ENCODE measurements at regions not wholly inside any gene's neighbourhood (a gene's known extent, or its start where the extent isn't known, plus 50 kb on each side); places are given as distances from the start of the nearest gene placed in this dataset.

DNA sequence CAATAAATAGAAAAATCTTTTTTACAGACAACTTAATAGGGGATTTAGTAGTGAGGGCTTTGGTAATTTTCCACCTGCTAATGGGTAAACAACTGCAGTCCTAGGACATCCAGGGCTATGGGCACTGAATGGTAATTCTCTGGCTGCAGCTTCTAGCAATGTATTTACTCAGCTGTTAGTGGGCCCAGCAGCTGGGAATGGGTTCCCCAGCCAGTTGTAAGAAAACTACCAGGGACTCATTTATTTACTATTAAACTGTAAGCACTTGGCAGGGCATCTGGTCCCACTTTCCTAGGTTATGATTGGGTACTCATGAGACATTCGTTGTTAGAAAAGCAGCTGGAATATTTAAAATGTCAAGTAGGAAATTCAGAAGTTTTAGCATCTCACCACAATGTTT lies 363.8 kb upstream of the TRIB2 start:
- DNase-seq (ENCODE audit: low spot score): no peak

DNA sequence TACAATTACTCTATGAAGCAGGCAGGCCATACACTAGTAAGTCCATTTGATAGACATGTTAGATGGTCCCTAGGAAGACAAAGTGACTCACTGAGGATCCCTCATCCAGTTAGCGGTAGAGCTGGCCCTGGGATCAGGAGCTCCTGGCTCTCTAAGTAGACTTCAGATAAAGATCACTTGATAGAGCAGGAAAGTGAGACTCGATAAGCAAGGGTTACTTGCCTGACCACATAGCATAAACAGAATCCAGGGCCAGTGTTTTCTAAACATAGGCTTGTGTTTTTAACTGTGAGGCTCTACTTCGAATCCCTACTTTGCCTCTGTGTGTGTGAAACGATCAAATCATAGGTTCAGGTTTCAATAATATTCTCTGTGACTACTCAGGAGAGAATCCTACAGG lies 355.2 kb upstream of the TRIB2 start:
- no peak for DNase-seq (ENCODE audit: low spot score)

DNA sequence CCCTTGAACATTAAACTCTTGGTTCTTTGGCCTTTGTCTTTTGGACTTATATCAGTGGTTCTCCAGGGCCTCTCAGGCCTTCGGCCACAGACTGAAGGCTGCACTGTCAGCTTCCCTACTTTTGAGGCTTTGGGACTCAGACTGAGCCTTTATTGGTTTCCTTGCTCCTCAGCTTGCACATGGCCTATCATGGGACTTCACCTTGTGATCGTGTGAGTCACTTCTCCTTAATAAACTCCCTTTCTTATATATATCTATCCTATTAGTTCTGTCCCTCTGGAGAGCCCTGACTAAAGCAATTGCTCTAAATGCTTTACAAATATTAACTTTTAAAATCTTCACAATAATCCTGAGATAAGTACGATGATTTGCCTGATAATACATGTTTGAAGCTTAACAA lies 353.6 kb upstream of the TRIB2 start:
- no peak for DNase-seq (ENCODE audit: low spot score)

DNA sequence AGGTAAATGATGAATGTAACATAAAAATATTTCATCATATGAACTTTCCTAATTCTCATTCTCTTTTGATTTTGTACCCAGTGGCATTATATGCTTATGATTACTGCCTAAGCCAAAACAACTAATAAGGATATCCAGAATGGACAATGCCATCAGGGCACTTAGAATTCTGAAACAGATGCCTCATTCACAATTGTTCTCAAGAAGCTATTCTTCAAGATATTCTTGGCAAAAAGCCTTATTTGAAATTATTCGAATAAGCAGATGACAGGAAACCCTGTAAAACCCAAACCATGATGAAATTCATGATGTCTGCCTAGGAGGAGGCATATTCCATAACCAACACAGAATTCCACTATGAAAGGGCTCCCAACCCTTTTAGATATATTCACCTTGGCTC lies 353.2 kb upstream of the TRIB2 start:
- DNase-seq (ENCODE audit: low spot score): no peak

DNA sequence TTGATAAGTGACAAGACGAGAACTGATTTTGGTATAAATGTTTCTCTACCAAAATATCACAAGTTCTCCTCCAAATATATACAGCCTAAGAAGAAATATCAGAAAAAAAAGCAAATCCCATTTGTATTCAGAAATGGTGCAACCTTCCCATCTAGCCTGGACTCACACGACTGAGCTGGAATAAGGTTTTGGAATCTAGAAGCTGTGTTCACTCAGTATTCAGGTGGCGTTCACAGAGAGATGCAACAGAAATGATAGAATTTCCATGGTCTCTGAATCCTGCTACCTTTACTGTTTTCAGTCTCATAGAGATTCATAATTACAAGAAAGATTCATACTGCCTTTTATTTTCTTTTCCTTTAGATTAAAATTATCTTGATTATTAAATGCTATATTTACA lies 347.2 kb upstream of the TRIB2 start:
- DNase-seq (ENCODE audit: low spot score): no peak

DNA sequence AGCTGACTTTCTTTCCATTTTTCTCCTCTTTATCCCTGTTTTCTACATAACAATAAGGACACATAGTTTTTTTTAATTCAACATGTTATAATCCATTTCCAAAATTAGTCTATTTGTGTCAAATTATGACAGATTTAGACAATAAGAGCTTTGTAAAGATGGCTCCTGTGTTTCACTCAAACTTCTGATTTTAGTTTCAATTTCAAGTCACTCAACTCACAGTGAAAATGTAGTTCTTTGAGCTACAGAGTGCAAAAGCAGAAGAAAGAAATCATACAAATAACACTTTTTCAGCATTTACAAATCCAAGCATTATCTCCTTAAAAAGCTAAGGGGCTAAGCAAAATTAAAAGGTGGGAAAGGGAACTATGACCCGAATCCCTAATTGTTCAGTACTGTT lies 340.7 kb upstream of the TRIB2 start:
- DNase-seq (ENCODE audit: low spot score): no peak

DNA sequence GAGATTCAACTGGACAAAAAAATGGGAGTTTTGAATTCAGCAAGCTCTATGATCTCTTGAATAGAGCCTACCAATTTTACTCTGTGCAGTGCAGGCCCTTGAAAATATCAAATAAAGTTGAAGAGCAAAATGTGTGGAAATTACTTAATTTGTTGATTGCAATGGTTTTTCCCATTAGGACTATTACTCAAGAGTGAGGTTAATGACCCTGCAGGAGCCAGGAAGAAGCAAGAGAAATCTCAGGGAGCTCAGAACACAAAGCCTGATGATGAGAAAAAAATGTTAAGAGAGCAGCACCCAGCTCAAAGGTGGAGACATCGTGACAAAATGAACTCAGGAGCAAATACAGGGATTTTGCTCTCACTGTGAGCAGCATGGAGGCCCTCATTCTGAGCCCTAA lies 337.6 kb upstream of the TRIB2 start:
- no peak for DNase-seq (ENCODE audit: low spot score)

DNA sequence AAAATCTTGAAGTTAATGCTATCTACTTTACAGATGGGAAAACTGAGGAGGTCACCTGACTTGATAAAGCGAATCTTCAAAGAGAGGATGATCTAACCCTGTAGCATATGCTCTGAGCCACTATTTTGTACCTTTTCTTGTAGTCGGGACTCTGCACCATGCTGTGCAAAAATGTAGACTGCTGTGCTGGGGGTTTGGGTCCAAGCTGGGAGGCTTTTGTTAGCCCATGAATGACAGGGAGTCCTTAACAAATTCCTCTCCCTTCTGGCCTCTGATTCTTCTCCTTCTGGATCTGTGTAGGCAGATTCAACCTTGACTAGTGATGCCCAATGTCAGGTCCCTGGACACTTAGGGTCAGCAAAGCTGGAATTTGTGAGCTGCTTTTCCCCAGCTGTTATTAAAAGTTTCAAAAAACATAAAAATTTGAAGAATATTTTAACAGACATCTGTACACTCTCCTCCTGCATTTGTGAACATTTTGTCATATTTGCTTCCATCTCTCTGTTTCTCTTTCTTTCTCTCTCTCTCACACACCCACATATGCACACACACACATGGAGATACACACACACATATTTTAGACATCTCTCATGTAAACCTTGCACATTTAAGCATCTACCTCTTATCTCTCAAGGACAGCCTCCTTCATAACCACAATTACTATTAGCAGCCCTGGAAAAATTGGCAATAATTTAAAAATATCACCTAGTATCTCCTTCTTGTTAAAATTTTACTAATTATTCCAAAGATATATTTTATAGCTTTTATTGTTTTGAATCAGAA lies 335.0 kb upstream of the TRIB2 start:
- DNase-seq (ENCODE audit: low spot score): no peak

DNA sequence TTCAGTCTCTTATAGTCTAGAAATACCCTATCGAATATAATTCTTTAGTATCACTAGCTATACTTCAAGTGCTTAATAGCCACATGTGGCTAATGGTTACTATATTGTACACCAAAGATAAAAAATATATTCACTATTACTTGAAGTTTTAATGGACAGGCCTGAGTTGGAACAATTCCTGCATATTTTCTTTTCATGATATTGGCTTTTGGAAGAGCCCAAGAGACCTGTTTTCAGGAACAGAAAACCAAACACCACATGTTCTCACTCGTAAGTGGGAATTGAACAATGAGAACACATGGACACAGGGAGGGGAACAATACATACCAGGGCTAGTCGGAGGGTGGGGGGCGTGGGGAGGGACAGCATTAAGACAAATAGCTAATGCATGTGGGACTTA lies 334.4 kb upstream of the TRIB2 start:
- no peak for DNase-seq (ENCODE audit: low spot score)

DNA sequence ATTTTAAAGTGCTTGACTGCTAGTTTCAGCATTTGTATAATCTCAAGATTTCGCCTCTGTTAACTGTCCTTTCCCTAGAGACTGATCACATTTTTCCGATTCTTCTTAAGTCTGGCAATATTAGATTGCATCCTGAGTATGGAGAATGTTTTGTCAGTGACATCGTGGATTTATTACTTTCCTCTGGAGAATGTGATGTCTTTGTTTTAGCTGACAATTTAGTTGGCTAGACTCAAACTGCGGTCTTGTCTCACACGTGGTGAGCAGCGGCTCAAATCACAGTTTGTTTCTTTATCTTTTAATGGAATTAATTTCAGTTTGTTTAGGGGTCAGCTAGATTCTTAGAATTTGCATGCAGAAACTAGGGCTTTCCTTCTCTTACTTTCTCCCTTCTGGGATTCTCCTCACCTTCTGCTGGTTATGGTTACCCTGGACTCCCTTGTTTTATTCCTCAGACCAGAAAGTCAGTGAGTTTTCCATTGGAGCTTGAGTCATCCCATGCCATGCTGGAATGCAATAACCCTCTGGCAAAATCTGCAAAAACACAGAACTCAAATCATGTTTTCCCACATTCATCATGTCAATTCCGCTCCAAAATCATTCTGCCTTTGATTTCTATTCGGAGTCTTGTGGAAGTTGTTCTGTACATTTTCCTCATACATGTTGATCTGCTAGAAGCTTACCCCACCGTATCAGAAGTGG lies 327.2 kb upstream of the TRIB2 start:
- DNase-seq (ENCODE audit: low spot score): no peak

DNA sequence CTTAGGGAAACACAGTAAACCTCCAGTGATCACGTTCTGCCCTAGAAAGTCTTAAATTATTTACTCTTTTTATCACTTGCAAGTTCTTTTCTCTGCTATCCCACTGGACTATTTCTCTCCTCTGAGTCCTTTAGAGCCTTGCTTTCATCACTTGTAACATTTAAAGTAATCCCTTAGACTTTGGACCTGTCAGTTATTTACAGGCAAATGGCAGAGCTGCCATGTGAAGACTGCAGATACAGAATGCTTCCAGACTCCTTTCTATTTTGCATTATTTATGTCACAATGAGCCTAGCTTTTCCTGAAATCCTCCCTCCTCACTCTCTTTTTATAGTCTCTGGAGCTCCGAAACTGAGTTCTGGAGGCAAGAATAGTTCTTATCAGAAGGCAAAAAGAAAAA lies 325.6 kb upstream of the TRIB2 start:
- DNase-seq (ENCODE audit: low spot score): no peak

DNA sequence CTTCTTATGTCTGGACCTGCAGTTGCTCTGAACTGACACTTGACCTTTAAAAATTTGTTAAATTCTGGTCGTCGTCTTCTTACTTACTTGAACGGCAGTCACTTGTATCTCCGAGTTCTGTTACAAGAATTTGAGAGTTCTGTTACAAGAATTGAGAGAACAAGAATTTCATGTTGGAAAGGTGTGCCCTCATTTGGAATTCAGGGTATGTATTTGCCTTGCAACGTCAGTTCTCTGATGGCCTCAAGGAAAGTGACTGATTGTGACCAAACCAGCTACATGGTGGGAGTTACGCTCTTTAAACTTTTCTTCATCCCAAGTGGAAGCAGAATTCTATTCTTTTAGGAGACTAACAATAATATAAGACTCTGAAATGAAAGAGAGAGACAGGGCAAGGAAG lies 320.0 kb upstream of the TRIB2 start:
- no peak for DNase-seq (ENCODE audit: low spot score)

DNA sequence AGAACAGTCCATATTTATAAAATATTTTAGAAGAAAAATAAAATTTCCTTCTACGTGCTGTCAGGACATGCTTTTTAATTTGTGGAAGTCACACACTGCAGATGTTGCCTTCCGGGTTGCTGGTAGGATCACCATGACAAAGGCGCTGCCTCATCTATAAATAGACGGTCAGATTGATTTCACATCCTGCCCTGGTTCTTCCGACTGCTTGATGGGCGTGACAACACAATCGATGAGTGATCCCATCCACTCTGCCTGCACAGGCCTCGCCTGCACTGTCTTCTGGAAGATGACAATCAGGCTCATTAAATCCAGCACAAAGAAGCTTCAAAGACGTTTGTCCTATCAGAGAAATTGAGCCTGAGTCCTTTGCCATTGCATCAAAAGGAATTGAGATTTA lies 318.9 kb upstream of the TRIB2 start:
- DNase-seq (ENCODE audit: low spot score): no peak

DNA sequence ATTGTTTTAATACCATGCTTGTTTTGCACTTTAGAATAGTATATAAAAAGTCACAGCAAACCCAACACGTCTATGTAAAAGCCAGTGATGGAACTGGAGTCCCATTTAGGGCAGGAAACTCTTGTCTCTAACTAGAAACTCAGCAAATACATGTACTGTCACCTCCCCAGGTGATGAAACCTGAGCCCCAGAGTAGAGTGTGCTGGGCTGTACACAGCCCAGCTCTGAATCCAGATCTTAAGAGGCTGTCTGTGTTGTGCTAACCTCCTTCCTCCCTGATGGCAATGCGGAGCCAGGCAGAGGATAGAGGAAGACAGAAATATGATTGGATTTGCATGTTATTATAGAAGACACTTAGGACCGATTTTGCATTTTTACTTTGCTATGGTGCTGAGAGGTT lies 317.5 kb upstream of the TRIB2 start:
- no peak for DNase-seq (ENCODE audit: low spot score)

DNA sequence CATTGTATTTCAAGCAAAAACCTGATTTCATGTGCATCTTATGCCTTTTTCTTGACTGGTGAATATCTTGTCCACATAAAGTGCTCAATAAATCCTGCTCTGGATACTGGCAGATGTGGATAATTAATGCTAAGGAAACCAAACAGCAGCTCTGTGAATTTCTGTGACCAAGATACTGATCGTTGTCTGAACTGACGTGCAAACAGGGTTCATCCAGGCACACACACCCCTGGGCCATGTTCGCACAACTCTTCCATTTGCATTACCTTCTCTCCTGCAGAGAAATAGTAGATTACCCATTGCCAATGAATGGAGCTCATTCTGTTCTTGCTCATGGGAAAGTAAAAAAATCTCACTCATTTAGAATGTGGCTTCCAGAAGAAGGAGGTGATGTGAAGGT lies 316.2 kb upstream of the TRIB2 start:
- no peak for DNase-seq (ENCODE audit: low spot score)

DNA sequence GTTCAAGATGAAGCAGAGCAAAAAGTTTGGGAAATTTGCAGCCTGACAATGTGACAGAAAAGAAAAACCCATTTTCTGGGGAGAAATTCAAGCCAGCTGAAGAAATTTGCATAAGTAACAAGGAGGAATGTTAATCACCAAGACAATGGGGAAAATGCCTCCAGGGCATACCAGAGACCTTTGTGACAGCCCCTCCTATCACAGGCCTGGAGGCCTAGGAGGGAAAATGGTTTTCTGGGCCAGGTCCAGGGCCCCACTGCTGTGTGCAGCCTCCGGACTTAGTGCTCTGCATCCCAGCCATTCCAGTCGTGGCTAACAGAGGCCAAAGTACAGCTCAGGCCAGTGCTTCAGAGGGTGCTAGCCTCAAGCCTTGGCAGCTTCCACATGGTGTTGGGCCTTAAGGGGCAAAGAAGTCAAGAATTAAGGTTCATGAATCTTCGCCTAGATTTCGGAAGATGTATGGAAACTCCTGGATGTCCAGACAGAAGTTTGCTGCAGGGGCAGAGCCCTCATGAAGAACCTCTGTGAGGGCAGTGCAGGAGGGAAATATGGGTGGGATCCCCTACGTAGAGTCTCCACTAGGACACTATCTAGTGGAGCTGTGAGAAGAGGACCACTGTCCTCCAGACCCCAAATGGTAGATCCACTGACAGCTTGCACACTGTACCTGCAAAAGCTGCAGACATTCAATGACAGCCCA lies 314.1 kb upstream of the TRIB2 start:
- no peak for DNase-seq (ENCODE audit: low spot score)

DNA sequence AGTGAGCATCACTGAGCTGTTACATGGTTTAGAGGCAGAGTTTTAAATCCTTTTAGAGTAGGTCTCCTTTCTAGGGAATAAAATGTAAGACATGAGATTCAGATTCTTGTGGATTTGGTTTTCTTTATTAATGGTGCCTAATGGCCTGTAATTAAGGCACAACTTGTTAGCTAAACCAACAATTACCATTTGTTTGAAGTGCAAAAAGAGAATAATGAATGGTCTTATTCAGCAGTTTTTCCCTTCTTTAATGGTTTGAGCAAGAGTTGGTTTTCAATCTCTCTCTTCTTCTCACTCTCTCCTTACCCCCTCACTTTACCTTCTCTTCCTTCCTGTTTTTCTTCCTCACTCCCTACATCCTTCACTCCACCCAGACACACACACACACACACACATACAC lies 312.2 kb upstream of the TRIB2 start:
- no peak for DNase-seq (ENCODE audit: low spot score)

DNA sequence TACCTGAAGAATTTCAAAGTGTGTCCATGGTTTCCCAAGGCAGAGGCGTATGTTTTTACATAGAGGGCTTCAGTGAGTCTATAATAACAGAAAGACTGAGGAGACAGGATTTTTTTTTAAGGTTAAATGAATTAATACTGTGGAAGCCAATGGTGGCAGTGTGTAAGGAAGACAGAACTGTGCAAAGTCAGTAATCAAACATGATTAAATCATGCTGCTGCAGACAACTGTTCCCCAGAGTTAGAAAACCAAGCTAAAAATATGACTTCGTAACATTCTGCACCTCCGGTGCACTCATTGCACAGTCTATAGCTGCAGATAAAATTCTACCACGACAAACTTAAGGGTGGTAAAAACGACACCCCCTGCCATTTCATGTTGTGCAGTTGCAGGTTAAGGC lies 309.6 kb upstream of the TRIB2 start:
- DNase-seq (ENCODE audit: low spot score): no peak

DNA sequence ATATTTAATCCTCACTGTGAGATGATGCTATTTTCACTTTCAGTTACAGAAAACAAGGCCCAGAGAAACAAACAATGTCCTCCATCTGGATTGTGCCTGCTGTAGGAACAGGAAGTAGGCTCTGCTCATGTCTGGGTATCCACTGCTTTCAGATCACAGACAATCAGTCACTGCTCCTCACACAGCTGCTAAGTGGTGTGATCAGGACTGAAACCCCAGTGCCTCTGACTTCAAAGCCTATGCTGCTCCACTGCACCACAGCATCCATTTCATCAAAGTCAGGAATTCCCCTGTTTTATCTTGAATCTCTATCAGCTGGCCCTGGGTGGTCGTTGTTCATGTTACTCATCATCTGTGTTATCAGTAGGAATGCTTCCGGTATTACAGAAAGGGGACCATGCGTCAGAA lies 303.8 kb upstream of the TRIB2 start:
- DNase-seq (ENCODE audit: low spot score): no peak

DNA sequence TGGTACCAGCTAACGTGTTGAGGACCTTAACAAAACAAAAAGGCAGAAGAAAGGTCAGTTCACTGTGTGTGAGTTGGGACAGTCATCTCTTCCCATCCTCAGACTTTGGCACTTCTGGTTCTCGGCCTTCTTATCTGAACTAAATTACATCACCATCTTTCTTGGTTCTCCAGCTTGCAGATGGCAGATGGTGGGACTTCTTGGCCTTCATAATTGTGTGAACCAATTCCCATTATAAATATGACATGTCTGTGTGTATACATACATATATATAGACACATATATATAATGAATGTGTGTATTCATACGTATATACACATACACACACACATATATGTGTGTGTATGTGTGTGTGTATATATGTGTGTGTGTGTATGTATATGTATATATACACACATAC lies 301.2 kb upstream of the TRIB2 start:
- DNase-seq (ENCODE audit: low spot score): no peak

DNA sequence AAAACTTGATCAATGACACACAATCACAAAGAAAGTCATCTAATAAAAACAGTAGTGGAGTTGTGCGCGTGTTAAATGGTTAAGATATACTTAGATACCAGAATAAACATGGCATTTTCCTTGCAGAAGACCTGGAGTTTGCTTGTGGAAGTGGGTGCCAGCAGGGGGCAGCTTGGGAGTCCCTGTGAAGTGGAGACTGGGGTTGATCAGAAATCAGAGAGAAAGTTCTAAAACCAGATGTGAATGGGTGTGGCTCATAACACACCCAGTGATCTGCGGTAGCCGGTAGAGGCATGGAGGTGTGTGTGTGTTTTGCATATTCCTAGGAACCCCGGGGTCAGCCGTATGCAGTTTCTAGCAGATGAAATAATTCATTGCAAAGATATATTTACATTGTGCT lies 300.1 kb upstream of the TRIB2 start:
- peak; percentile 4 for DNase-seq (ENCODE audit: low spot score)

DNA sequence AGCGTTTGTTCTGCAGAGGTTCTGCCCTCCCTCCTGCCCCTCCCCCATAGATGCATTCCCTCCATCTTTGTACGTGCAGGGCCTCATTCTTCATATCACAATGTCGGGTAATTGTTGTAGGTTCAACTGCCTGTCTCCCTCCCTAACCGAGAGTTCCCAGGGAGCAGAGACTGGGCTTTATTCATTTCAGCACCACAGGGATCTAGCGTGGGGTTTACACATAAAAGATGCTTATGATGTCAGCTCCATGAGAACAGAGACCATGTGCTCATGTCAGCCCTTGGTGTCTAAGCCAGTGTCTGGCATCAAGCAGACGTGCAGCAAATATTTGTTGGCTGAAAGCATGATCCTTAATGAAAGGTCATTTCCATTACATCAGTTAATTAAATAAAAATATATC lies 298.9 kb upstream of the TRIB2 start:
- DNase-seq (ENCODE audit: low spot score): no peak

DNA sequence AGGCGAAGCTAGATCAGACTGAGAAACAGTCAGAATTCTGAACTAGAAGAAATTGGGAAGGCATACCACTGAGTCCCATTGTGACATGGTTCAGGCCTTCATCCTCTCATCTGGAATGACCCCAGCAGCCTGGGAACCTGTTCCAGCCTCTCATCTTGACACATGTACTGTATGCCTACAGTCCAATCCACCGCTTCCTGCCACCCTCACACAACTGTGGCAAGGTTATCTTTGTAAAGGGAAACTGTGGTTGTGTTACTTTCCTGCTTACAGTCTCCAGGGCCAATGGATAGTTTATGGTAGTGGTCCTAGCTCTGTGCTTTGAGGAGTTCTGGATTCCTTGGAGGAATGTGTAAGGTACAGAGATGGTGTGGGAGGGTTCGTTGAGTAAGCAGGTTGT lies 296.9 kb upstream of the TRIB2 start:
- no peak for DNase-seq (ENCODE audit: low spot score)
